H1 (cell line): ENCODE measurements at regions not wholly inside any gene's neighbourhood (a gene's known extent, or its start where the extent isn't known, plus 50 kb on each side); places are given as distances from the start of the nearest gene placed in this dataset.

Experiments
- CEBPB ChIP-seq: IDR thresholded peaks from 2 replicates; pipeline ENCODE4 v1.6.1; 2012; ENCODE audit warnings: low read depth, low read length
- CHD7 ChIP-seq: fragments of 300-600 bp; sonication (generic); IDR thresholded peaks from 2 replicates; pipeline ENCODE4 v1.7.1; 2012; ENCODE audit warnings: low read length, moderate library complexity, mild to moderate bottlenecking, inconsistent platforms; ENCODE audit not compliant: insufficient replicate concordance
- EZH2 ChIP-seq: fragments of 200-600 bp; sonication (generic); IDR thresholded peaks from 2 replicates; pipeline ENCODE4 v1.7.1; 2012; ENCODE audit warnings: low read depth, mild to moderate bottlenecking, moderate library complexity, low read length, inconsistent platforms; ENCODE audit not compliant: severe bottlenecking
- FOSL1 ChIP-seq: IDR thresholded peaks from 2 replicates; pipeline ENCODE4 v1.6.1; 2011; ENCODE audit warnings: mild to moderate bottlenecking, low read depth, low read length, moderate library complexity; ENCODE audit not compliant: insufficient read depth
- JUN ChIP-seq: IDR thresholded peaks from 2 replicates; pipeline ENCODE4 v1.6.1; 2011; ENCODE audit warnings: low read depth, mild to moderate bottlenecking, improper control_type of control experiment, low read length
- KDM5A ChIP-seq: fragments of 200-600 bp; IDR thresholded peaks from 2 replicates; pipeline ENCODE4 v1.7.1; 2012; ENCODE audit warnings: mild to moderate bottlenecking, low read length, inconsistent platforms, mixed read lengths
- NRF1 ChIP-seq: IDR thresholded peaks from 2 replicates; pipeline ENCODE4 v1.6.1; 2011; ENCODE audit warnings: mild to moderate bottlenecking, low read depth, low read length, improper control_type of control experiment
- RBBP5 ChIP-seq: IDR thresholded peaks from 2 replicates; pipeline ENCODE4 v1.7.1; 2012; ENCODE audit warnings: low read depth, mild to moderate bottlenecking, inconsistent platforms, low read length, moderate library complexity, borderline replicate concordance
- RFX5 ChIP-seq: IDR thresholded peaks from 2 replicates; pipeline ENCODE4 v1.6.1; 2011; ENCODE audit warnings: low read depth, low read length, improper control_type of control experiment, borderline replicate concordance
- SAP30 ChIP-seq: fragments of 300-600 bp; sonication (generic); IDR thresholded peaks from 2 replicates; pipeline ENCODE4 v1.7.1; 2012; ENCODE audit warnings: low read length, moderate library complexity, mild to moderate bottlenecking, inconsistent platforms; ENCODE audit not compliant: insufficient read depth, insufficient replicate concordance
- SIRT6 ChIP-seq: IDR thresholded peaks from one replicate; pipeline ENCODE4 v1.7.1; 2012; ENCODE audit warnings: low read length, inconsistent platforms
- TEAD4 ChIP-seq: IDR thresholded peaks from 2 replicates; pipeline ENCODE4 v1.6.1; 2012; ENCODE audit warnings: low read depth, low read length, inconsistent platforms, mixed read lengths

GRCh38 chr11:116457336-116458007 is 315.3 kb downstream of the BUD13 start (continued):
- TF ChIP-seq CHD7 (no peak), CEBPB (no peak), SIRT6 (no peak), TEAD4 (no peak), NRF1 (no peak), RFX5 (no peak), EZH2 (no peak), SAP30 (no peak), RBBP5 (no peak), JUN (no peak), FOSL1 (no peak), KDM5A (no peak)
